Upper lobe of left lung (tissue), 4 donors: ENCODE measurements at regions not wholly inside any gene's neighbourhood (a gene's known extent, or its start where the extent isn't known, plus 50 kb on each side); places are given as distances from the start of the nearest gene placed in this dataset.

ENCODE experiments used
- CTCF ChIP-seq, 6 experiments: fragments of 450-650 bp in 4 of 6; fragments of 200-600 bp in 2 of 6; sonication (generic) in 2 of 6; IDR thresholded peaks; one replicate each; pipeline ENCODE4 v1.5.1; 2016 to 2019; ENCODE audit warnings: antibody characterized with exemption in 6 of 6
- EP300 ChIP-seq, 4 donors: sonication (generic); formaldehyde crosslinking; IDR thresholded peaks; one replicate each; pipeline ENCODE4 v1.5.1; 2017; ENCODE audit warnings: antibody characterized with exemption in 4 of 4, control low read depth in 2 of 4
- POLR2A ChIP-seq, 4 donors: fragments of 450-650 bp; IDR thresholded peaks; one replicate each; pipeline ENCODE4 v1.5.1; 2016 to 2017; ENCODE audit warnings: antibody characterized with exemption in 4 of 4, mild to moderate bottlenecking in 2 of 4
- POLR2AphosphoS5 ChIP-seq, 2 donors: sonication (generic); formaldehyde crosslinking; IDR thresholded peaks; one replicate each; pipeline ENCODE4 v1.5.1; 2017; ENCODE audit warnings: antibody characterized with exemption in 2 of 2

- no peak for TF ChIP-seq CTCF (IDR thresholded peaks at IDR 0.05)
- no peak for TF ChIP-seq POLR2A (IDR thresholded peaks at IDR 0.05)
- no peak for TF ChIP-seq POLR2AphosphoS5 (IDR thresholded peaks at IDR 0.05)
- TF ChIP-seq EP300 (IDR thresholded peaks at IDR 0.05), result no peak
Observed at GRCh38 chr6:27091661-27092315, 155.7 kb upstream of the PRSS16 start.
